ENCODE measurements at regions not wholly inside any gene's neighbourhood (a gene's known extent, or its start where the extent isn't known, plus 50 kb on each side); places are given as distances from the start of the nearest gene placed in this dataset.
"Not testable (repeated sequence)": the region's sequence is repeated elsewhere in the genome, so short reads cannot be mapped to it uniquely, and the experiment has no call there.

DNA sequence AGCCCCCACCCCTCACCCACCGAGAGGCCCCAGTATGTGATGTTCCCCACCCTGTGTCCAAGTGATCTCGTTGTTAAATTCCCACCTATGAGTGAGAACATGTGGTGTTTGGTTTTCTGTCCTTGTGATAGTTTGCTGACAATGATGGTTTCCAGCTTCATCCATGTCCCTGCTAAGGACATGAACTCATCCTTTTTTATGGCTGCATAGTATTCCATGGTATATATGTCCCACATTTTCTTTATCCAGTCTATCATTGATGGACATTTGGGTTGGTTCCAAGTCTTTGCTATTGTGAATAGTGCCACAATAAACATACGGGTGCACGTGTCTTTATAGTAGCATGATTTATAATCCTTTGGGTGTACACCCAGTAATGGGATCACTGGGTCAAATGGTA is 79.2 kb downstream of the PXDC1 start:
- CTCF ChIA-PET; ATAC-seq; H3K4me3 ChIP-seq; DNase-seq (ENCODE audit: low read depth in 1 of 2, low spot score in 1 of 2); H3K9me3 ChIP-seq; H3K4me1 ChIP-seq; FAIRE-seq; H3K27ac ChIP-seq; POLR2A ChIA-PET; H3K4me2 ChIP-seq: not testable (repeated sequence)
- 8% methylated on average over 2 of the region's 4 CpGs for WGBS (ENCODE audit: missing lambda C conversion rate)

DNA sequence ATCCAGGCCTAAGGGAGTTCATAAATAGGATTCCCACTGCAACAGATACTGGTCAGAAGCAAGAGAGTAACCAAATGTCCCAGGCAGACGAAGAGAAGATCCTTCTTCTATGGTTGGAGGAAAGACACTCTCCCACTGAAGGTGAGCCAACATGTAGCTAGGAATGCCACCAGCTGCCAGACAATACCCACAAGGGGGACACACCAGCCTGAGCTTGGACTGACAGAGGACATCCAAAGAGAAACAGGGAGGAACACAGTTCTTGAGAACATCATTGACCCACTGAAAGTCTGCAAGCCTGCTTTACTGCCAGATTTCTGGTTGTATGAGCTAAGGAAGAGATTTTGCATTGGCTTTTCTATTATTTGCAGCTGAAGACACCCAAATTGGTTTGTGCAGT is 80.1 kb downstream of the PXDC1 start:
- FAIRE-seq (no peak), DNase-seq (ENCODE audit: low read depth in 1 of 2, low spot score in 1 of 2) (no peak), ATAC-seq (no peak)
- TF ChIP-seq ZNF302 (CRISPR knock-in tag; IDR thresholded peaks at IDR 0.05) = no peak
- TF ChIP-seq MAZ (IDR thresholded peaks at IDR 0.05; ENCODE audit: borderline replicate concordance, low read depth, low read length) = no peak
- no peak for TF ChIP-seq CEBPB (IDR thresholded peaks at IDR 0.05)
- no peak for TF ChIP-seq ZC3H11A (IDR thresholded peaks at IDR 0.05)
- ChIA-PET POLR2A (no interaction called here), CTCF (interaction anchor here (1.0 kb wide), 1 partner anchor 12 kb away, joined by 3 read pairs; no protein-coding TSS in a partner anchor)
- WGBS (ENCODE audit: missing lambda C conversion rate) = 82% methylated on average over 1 of the region's 1 CpG
- H3K4me2 ChIP-seq = no peak overlapping the region
- H3K27ac ChIP-seq = no peak overlapping the region
- H3K9me3 ChIP-seq = peaks cover 4% of the 10 kb centered on the region; the same call in 1 of the 3 replicates
- no peaks in the 10 kb centered on the region for H3K4me1 ChIP-seq
- H3K4me3 ChIP-seq = no peak overlapping the region

DNA sequence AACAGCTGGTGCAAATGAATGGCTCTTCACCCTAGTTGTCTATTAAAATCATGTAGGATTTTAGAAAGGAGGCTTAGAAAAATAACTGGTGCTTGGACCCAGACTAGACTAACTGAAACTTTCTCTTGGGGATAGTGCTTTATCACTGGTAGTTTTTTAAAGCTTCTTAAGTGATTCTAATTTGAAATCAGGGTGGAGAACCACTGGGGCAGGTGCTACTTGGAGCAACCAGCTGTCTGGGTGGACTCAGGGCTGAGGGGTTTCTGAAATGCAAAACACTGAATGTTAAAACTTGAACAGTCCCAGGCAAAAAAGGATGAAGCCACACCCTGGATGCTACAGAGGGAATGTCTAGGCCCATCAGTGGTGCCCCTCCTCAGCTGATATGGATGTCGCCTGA is 81.2 kb downstream of the PXDC1 start:
- Histone ChIP-seq H3K4me1 (peaks cover 4% of the 10 kb centered on the region; the same call in 2 of the 3 replicates), H3K9me3 (peaks cover 4% of the 10 kb centered on the region; the same call in 1 of the 3 replicates), H3K4me3 (no peak overlapping the region), H3K4me2 (no peak overlapping the region), H3K27ac (no peak overlapping the region)
- ChIA-PET CTCF (no interaction called here), POLR2A (no interaction called here)
- ATAC-seq (no peak), FAIRE-seq (no peak), DNase-seq (ENCODE audit: low read depth in 1 of 2, low spot score in 1 of 2) (no peak)
- no peak for TF ChIP-seq RARB (CRISPR knock-in tag; IDR thresholded peaks at IDR 0.05)
- no peak for TF ChIP-seq CHD2 (IDR thresholded peaks at IDR 0.05; ENCODE audit: low read length, partially characterized antibody)
- TF ChIP-seq ZC3H11A (IDR thresholded peaks at IDR 0.05) = no peak
- TF ChIP-seq, protein P1, sequence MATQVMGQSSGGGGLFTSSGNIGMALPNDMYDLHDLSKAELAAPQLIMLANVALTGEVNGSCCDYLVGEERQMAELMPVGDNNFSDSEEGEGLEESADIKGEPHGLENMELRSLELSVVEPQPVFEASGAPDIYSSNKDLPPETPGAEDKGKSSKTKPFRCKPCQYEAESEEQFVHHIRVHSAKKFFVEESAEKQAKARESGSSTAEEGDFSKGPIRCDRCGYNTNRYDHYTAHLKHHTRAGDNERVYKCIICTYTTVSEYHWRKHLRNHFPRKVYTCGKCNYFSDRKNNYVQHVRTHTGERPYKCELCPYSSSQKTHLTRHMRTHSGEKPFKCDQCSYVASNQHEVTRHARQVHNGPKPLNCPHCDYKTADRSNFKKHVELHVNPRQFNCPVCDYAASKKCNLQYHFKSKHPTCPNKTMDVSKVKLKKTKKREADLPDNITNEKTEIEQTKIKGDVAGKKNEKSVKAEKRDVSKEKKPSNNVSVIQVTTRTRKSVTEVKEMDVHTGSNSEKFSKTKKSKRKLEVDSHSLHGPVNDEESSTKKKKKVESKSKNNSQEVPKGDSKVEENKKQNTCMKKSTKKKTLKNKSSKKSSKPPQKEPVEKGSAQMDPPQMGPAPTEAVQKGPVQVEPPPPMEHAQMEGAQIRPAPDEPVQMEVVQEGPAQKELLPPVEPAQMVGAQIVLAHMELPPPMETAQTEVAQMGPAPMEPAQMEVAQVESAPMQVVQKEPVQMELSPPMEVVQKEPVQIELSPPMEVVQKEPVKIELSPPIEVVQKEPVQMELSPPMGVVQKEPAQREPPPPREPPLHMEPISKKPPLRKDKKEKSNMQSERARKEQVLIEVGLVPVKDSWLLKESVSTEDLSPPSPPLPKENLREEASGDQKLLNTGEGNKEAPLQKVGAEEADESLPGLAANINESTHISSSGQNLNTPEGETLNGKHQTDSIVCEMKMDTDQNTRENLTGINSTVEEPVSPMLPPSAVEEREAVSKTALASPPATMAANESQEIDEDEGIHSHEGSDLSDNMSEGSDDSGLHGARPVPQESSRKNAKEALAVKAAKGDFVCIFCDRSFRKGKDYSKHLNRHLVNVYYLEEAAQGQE (IDR thresholded peaks at IDR 0.05) = no peak
- no peak for TF ChIP-seq HOXB13 (CRISPR knock-in tag; IDR thresholded peaks at IDR 0.05; ENCODE audit: low read depth)
- no peak for TF ChIP-seq KDM5A (IDR thresholded peaks at IDR 0.05)
- no peak for TF ChIP-seq RFX5 (IDR thresholded peaks at IDR 0.05)
- no peak for TF ChIP-seq TFCP2L1 (CRISPR knock-in tag; IDR thresholded peaks at IDR 0.05)
- TF ChIP-seq POLR2AphosphoS2 (conservative IDR thresholded peaks at IDR 0.05; ENCODE audit: low read length) = no peak
- no peak for TF ChIP-seq CEBPB (IDR thresholded peaks at IDR 0.05)
- no peak for TF ChIP-seq RCOR1 (IDR thresholded peaks at IDR 0.05; ENCODE audit: low read depth, low read length)
- TF ChIP-seq, protein P2, sequence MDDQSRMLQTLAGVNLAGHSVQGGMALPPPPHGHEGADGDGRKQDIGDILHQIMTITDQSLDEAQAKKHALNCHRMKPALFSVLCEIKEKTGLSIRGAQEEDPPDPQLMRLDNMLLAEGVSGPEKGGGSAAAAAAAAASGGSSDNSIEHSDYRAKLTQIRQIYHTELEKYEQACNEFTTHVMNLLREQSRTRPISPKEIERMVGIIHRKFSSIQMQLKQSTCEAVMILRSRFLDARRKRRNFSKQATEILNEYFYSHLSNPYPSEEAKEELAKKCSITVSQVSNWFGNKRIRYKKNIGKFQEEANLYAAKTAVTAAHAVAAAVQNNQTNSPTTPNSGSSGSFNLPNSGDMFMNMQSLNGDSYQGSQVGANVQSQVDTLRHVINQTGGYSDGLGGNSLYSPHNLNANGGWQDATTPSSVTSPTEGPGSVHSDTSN (IDR thresholded peaks at IDR 0.05) = no peak
- no peak for TF ChIP-seq CBX2 (IDR thresholded peaks at IDR 0.05; ENCODE audit: borderline replicate concordance, low read depth)
- TF ChIP-seq MYC (IDR thresholded peaks at IDR 0.05; ENCODE audit: borderline replicate concordance, low read length) = no peak
- TF ChIP-seq JUN (IDR thresholded peaks at IDR 0.05) = no peak
- no peak for TF ChIP-seq HOXB5 (CRISPR knock-in tag; IDR thresholded peaks at IDR 0.05)
- no peak for TF ChIP-seq GATA3 (IDR thresholded peaks at IDR 0.05; ENCODE audit: borderline replicate concordance)
- no peak for TF ChIP-seq MAZ (IDR thresholded peaks at IDR 0.05; ENCODE audit: borderline replicate concordance, low read depth, low read length)
- TF ChIP-seq, protein P3, sequence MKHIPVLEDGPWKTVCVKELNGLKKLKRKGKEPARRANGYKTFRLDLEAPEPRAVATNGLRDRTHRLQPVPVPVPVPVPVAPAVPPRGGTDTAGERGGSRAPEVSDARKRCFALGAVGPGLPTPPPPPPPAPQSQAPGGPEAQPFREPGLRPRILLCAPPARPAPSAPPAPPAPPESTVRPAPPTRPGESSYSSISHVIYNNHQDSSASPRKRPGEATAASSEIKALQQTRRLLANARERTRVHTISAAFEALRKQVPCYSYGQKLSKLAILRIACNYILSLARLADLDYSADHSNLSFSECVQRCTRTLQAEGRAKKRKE (CRISPR knock-in tag; IDR thresholded peaks at IDR 0.05; ENCODE audit: low read depth) = no peak
- TF ChIP-seq ZSCAN20 (CRISPR knock-in tag; IDR thresholded peaks at IDR 0.05) = no peak
- 60% methylated on average over 1 of the region's 1 CpG for WGBS (ENCODE audit: missing lambda C conversion rate)
